Right lobe of liver (tissue), 4 donors: ENCODE measurements at regions not wholly inside any gene's neighbourhood (a gene's known extent, or its start where the extent isn't known, plus 50 kb on each side); places are given as distances from the start of the nearest gene placed in this dataset.

ENCODE experiments used
- CTCF ChIP-seq, 4 donors: fragments of 200-600 bp in 3 of 4; fragments of 450-650 bp in 1 of 4; IDR thresholded peaks; one replicate each; pipeline versions ENCODE4 v1.5.1 to v1.8.0; 2016 to 2022; ENCODE audit warnings: antibody characterized with exemption in 4 of 4, mild to moderate bottlenecking in 2 of 4
- POLR2A ChIP-seq: fragments of 450-650 bp; IDR thresholded peaks from one replicate; pipeline ENCODE4 v1.6.1; 2017; ENCODE audit warnings: antibody characterized with exemption, mild to moderate bottlenecking
- donor health status: DM: no; HTN: no; CAD: no.
- donor health status: DM: no; HTN: no; CAD: no.
- donor health status: DM: no; HTN: yes; CAD: no.

GRCh38 chr20:11072982-11073381, 399.2 kb upstream of the JAG1 start:
- TF ChIP-seq POLR2A (no peak), CTCF (IDR thresholded peaks at IDR 0.05) (no peak)
